PC-3 (cell line): ENCODE measurements at regions not wholly inside any gene's neighbourhood (a gene's known extent, or its start where the extent isn't known, plus 50 kb on each side); places are given as distances from the start of the nearest gene placed in this dataset.

Experiments
- ATAC-seq: fragments of 200-7000 bp; cut with Tn5 transposase; 2 replicates; pipeline ENCODE4 v1.9.1; 2020; ENCODE audit warnings: mild to moderate bottlenecking, moderate library complexity
- BruUV-seq: library from RNA; stranded (reverse); fragments of 400-500 nt; replicated peaks from 2 replicates; lab custom pipeline; 2021; lab: Mats Ljungman, UMichigan
- CTCF ChIA-PET: fragments of 300-600 bp; sonication (Branson Sonifier 250); formaldehyde crosslinking; loops from one replicate; lab custom pipeline; 2022; ENCODE audit warnings: antibody characterized with exemption; lab: Charles Lee
- POLR2A ChIA-PET: fragments of 300-600 bp; sonication (Branson Sonifier 250); formaldehyde crosslinking; loops from one replicate; lab custom pipeline; 2022; ENCODE audit warnings: antibody characterized with exemption; ENCODE audit not compliant: unreplicated experiment; lab: Charles Lee
- DNase-seq: peaks from one replicate; pipeline ENCODE4 v3.0.0-alpha.2; 2015
- H2AFZ ChIP-seq: fragments of 300-600 bp; sonication (generic); 2 replicates; pipeline ENCODE4 v1.6.0; 2016; ENCODE audit warnings: antibody characterized with exemption, low read length
- H3F3A ChIP-seq: fragments of 300-600 bp; sonication (generic); one replicate; pipeline ENCODE4 v1.6.0; 2017; ENCODE audit warnings: antibody characterized with exemption, low read length, control low read depth, mild to moderate bottlenecking; ENCODE audit not compliant: unreplicated experiment
- H3K27ac ChIP-seq: fragments of 300-600 bp; sonication (generic); 2 replicates; pipeline ENCODE4 v1.5.1; 2016; ENCODE audit warnings: mild to moderate bottlenecking, low read length
- H3K27me3 ChIP-seq: fragments of 300-600 bp; sonication (generic); 2 replicates; pipeline ENCODE4 v1.6.1; 2016; ENCODE audit warnings: low read length, mixed read lengths
- H3K36me3 ChIP-seq: fragments of 300-600 bp; sonication (generic); 2 replicates; pipeline ENCODE4 v1.6.1; 2016; ENCODE audit warnings: low read depth, mixed run types, low read length, mixed read lengths
- H3K4me1 ChIP-seq: fragments of 300-600 bp; sonication (generic); 2 replicates; pipeline ENCODE4 v1.5.1; 2016; ENCODE audit warnings: low read length; ENCODE audit not compliant: insufficient read depth
- H3K4me2 ChIP-seq: fragments of 300-600 bp; sonication (generic); 2 replicates; pipeline ENCODE4 v1.6.0; 2016; ENCODE audit warnings: low read length
- H3K4me3 ChIP-seq: fragments of 300-600 bp; sonication (generic); 2 replicates; pipeline ENCODE4 v1.5.1; 2016; ENCODE audit warnings: mild to moderate bottlenecking, low read length, mixed read lengths
- H3K79me2 ChIP-seq: fragments of 300-600 bp; sonication (generic); 2 replicates; pipeline ENCODE4 v1.6.1; 2017; ENCODE audit warnings: low read length, mixed read lengths
- H3K9ac ChIP-seq: fragments of 300-600 bp; sonication (generic); 2 replicates; pipeline ENCODE4 v1.6.0; 2016; ENCODE audit warnings: mild to moderate bottlenecking, low read length
- H3K9me2 ChIP-seq: fragments of 300-600 bp; sonication (generic); replicated peaks from 2 replicates; pipeline ENCODE4 v1.6.1; 2016; ENCODE audit warnings: mixed run types, low read length, mixed read lengths
- H3K9me3 ChIP-seq: fragments of 300-600 bp; sonication (generic); 2 replicates; pipeline ENCODE4 v1.6.1; 2016; ENCODE audit warnings: low read length, mixed read lengths
- H4K20me1 ChIP-seq: fragments of 300-600 bp; sonication (generic); 2 replicates; pipeline ENCODE4 v1.6.1; 2016; ENCODE audit warnings: low read length, mixed read lengths
- CTCF ChIP-seq: fragments of 300-600 bp; sonication (generic); conservative IDR thresholded peaks from 2 replicates; pipeline ENCODE4 v1.5.1; 2017; ENCODE audit warnings: antibody characterized with exemption, low read depth, mild to moderate bottlenecking, low read length
- EZH2 ChIP-seq: fragments of 300-600 bp; sonication (generic); IDR thresholded peaks from one replicate; pipeline ENCODE4 v1.6.1; 2017; ENCODE audit warnings: antibody characterized with exemption, mild to moderate bottlenecking, low read length; ENCODE audit not compliant: unreplicated experiment
- EZH2phosphoT487 ChIP-seq: fragments of 300-600 bp; sonication (generic); IDR thresholded peaks from 2 replicates; pipeline ENCODE4 v1.6.1; 2018; ENCODE audit warnings: mild to moderate bottlenecking, antibody characterized with exemption, low read length, borderline replicate concordance
- intact Hi-C: fragments of 100-400 bp; cut with micrococcal nuclease; formaldehyde crosslinking; loops from 2 replicates; pipeline ENCODE4 v1.9.0; 2023

- Histone ChIP-seq H3K4me1 (no peaks in the 10 kb centered on the region), H3K79me2 (no peaks in the 10 kb centered on the region), H2AFZ (no peak overlapping the region), H3F3A (no peaks in the 10 kb centered on the region), H3K27ac (no peak overlapping the region), H3K9ac (no peak overlapping the region), H3K4me3 (no peak overlapping the region), H3K27me3 (peaks cover 63% of the 10 kb centered on the region), H3K9me3 (peaks cover 3% of the 10 kb centered on the region; the same call in 1 of the 2 replicates), H3K9me2 (no peaks in the 10 kb centered on the region), H4K20me1 (no peaks in the 10 kb centered on the region), H3K4me2 (no peak overlapping the region), H3K36me3 (no peaks in the 10 kb centered on the region)
- POLR2A ChIA-PET = interaction anchor here (0.6 kb wide), 1 partner anchor 1339 kb away, joined by 3 read pairs; no protein-coding TSS in a partner anchor
- ATAC-seq = no peak
- BruUV-seq = no TSS peak
- DNase-seq = no peak
- intact Hi-C loops = no loop called here
- CTCF ChIA-PET = no interaction called here
- TF ChIP-seq EZH2phosphoT487 (no peak), EZH2 (no peak), CTCF (no peak)
Observed at GRCh38 chr1:38283696-38284470, 237.3 kb upstream of the POU3F1 start.

DNA sequence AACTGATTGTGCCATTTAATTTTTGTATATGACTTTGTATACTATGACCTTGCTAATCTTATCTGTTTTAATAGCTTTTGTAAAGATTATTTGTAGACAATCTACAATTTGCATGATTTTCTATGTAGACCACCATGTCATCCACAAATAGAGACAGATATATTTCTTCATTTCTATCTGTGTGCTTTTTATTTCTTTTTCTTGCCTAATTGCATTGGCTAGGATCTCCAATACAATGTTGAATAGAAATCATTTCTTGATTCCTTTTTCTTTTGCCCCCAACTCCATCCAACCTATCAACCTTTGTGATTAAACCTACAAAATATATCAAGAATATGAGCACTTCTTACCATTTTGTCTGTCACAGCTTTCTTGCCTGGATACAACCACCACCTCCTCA is 232.6 kb upstream of the POU3F1 start:
- no peak for TF ChIP-seq CTCF
- no peak for TF ChIP-seq EZH2phosphoT487
- no peak for TF ChIP-seq EZH2
- Histone ChIP-seq H3K9me2 (no peaks in the 10 kb centered on the region), H3K4me1 (no peaks in the 10 kb centered on the region), H3F3A (no peaks in the 10 kb centered on the region), H3K4me2 (no peak overlapping the region), H3K27me3 (peaks cover 36% of the 10 kb centered on the region), H3K9ac (no peak overlapping the region), H4K20me1 (no peaks in the 10 kb centered on the region), H3K27ac (no peak overlapping the region), H3K4me3 (no peak overlapping the region), H3K36me3 (no peaks in the 10 kb centered on the region), H3K79me2 (no peaks in the 10 kb centered on the region), H3K9me3 (peaks cover 4% of the 10 kb centered on the region; the same call in 1 of the 2 replicates), H2AFZ (no peak overlapping the region)
- no peak for DNase-seq
- intact Hi-C loops = no loop called here
- ChIA-PET CTCF (no interaction called here), POLR2A (no interaction called here)
- no TSS peak for BruUV-seq
- no peak for ATAC-seq

DNA sequence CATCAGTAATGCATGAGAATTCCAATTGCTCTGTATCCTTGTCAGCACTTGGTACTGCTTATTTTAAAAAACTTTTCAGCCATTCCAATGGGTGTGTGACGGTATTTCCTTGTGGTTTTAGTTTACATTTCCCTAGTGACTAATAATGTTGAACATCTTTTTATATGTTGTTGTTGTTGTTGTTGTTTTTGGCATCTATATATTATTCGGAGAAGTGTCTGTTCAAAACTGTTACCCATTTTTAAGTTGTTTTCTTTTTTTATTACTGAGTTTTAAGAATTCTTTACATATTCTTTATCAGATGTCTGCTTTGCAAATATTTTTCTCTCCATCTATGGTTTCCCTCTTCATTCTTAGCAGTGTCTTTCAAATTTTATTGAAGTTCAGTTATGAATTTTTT is 231.1 kb upstream of the POU3F1 start:
- no peak overlapping the region for H2AFZ ChIP-seq
- H3K9me3 ChIP-seq = peaks cover 4% of the 10 kb centered on the region; the same call in 1 of the 2 replicates
- H4K20me1 ChIP-seq = no peaks in the 10 kb centered on the region
- no peaks in the 10 kb centered on the region for H3K4me1 ChIP-seq
- no peak overlapping the region for H3K27ac ChIP-seq
- H3F3A ChIP-seq = no peaks in the 10 kb centered on the region
- H3K9me2 ChIP-seq = no peaks in the 10 kb centered on the region
- TF ChIP-seq EZH2phosphoT487 (no peak), CTCF (no peak), EZH2 (no peak)
- DNase-seq (no peak), ATAC-seq (no peak)
- no TSS peak for BruUV-seq
- no peak overlapping the region for H3K9ac ChIP-seq
- no peaks in the 10 kb centered on the region for H3K36me3 ChIP-seq
- CTCF ChIA-PET = no interaction called here
- H3K79me2 ChIP-seq = no peaks in the 10 kb centered on the region
- POLR2A ChIA-PET = no interaction called here
- no peak overlapping the region for H3K4me2 ChIP-seq
- intact Hi-C loops = no loop called here
- no peak overlapping the region for H3K4me3 ChIP-seq
- H3K27me3 ChIP-seq = peaks cover 38% of the 10 kb centered on the region
